H1 (cell line): ENCODE measurements at regions not wholly inside any gene's neighbourhood (a gene's known extent, or its start where the extent isn't known, plus 50 kb on each side); places are given as distances from the start of the nearest gene placed in this dataset.
A peak's percentile ranks its signal among the peaks of the same experiment; 100 is the strongest.

Source experiments
- CBX8 ChIP-seq: fragments of 300-800, 300-1000 bp; sonication (generic); IDR thresholded peaks from 2 replicates; pipeline ENCODE4 v1.7.1; 2016; ENCODE audit warnings: low read depth, low read length, borderline replicate concordance
- EP300 ChIP-seq, 2 experiments: IDR thresholded peaks; 1 replicate in 1 of 2; 2 replicates in 1 of 2; pipeline ENCODE4 v1.6.1; 2011 to 2012; ENCODE audit warnings: low read depth in 2 of 2, low read length in 2 of 2, mild to moderate bottlenecking in 2 of 2, borderline replicate concordance in 1 of 2, inconsistent platforms in 1 of 2, moderate library complexity in 1 of 2
- EZH2 ChIP-seq: fragments of 200-600 bp; sonication (generic); IDR thresholded peaks from 2 replicates; pipeline ENCODE4 v1.7.1; 2012; ENCODE audit warnings: low read depth, mild to moderate bottlenecking, moderate library complexity, low read length, inconsistent platforms; ENCODE audit not compliant: severe bottlenecking
- NANOG ChIP-seq: IDR thresholded peaks from 2 replicates; pipeline ENCODE4 v1.6.1; 2011; ENCODE audit warnings: low read length, low read depth, mild to moderate bottlenecking, inconsistent platforms; ENCODE audit not compliant: insufficient read depth, poor library complexity, severe bottlenecking
- POLR2A ChIP-seq, 2 experiments: IDR thresholded peaks; 1 replicate in 1 of 2; 2 replicates in 1 of 2; pipeline ENCODE4 v1.6.1; 2011; ENCODE audit warnings: low read depth in 2 of 2, low read length in 2 of 2, mild to moderate bottlenecking in 2 of 2; ENCODE audit errors: control extremely low read depth in 1 of 2
- RAD21 ChIP-seq, 2 experiments: IDR thresholded peaks in 1 of 2; conservative IDR thresholded peaks in 1 of 2; 2 replicates each; pipeline ENCODE4 v1.6.1; 2011; ENCODE audit warnings: low read depth in 2 of 2, low read length in 2 of 2, improper control_type of control experiment in 1 of 2, inconsistent platforms in 1 of 2, mild to moderate bottlenecking in 1 of 2, moderate library complexity in 1 of 2
- RNF2 ChIP-seq: fragments of 200-900, 300-1000 bp; sonication (generic); IDR thresholded peaks from 2 replicates; pipeline ENCODE4 v1.7.1; 2016; ENCODE audit warnings: borderline replicate concordance, low read depth, mild to moderate bottlenecking, antibody characterized with exemption, low read length; ENCODE audit not compliant: poor library complexity, severe bottlenecking; ENCODE audit errors: missing control alignments
- TCF12 ChIP-seq: IDR thresholded peaks from 2 replicates; pipeline ENCODE4 v1.6.1; 2011; ENCODE audit warnings: low read depth, mild to moderate bottlenecking, low read length
- TF ChIP-seq, protein P1 (sequence below): IDR thresholded peaks from 2 replicates; pipeline ENCODE4 v1.6.1; 2012; ENCODE audit warnings: low read length, inconsistent platforms
- TF ChIP-seq, protein P2 (sequence below), 3 experiments: IDR thresholded peaks; 1 replicate in 2 of 3; 2 replicates in 1 of 3; pipeline versions ENCODE4 v1.5.1 to v1.6.1; 2011; ENCODE audit warnings: low read length in 3 of 3, mild to moderate bottlenecking in 3 of 3, inconsistent platforms in 2 of 3, low read depth in 1 of 3, moderate library complexity in 1 of 3; ENCODE audit not compliant: insufficient read depth in 1 of 3; ENCODE audit errors: control extremely low read depth in 1 of 3

DNA sequence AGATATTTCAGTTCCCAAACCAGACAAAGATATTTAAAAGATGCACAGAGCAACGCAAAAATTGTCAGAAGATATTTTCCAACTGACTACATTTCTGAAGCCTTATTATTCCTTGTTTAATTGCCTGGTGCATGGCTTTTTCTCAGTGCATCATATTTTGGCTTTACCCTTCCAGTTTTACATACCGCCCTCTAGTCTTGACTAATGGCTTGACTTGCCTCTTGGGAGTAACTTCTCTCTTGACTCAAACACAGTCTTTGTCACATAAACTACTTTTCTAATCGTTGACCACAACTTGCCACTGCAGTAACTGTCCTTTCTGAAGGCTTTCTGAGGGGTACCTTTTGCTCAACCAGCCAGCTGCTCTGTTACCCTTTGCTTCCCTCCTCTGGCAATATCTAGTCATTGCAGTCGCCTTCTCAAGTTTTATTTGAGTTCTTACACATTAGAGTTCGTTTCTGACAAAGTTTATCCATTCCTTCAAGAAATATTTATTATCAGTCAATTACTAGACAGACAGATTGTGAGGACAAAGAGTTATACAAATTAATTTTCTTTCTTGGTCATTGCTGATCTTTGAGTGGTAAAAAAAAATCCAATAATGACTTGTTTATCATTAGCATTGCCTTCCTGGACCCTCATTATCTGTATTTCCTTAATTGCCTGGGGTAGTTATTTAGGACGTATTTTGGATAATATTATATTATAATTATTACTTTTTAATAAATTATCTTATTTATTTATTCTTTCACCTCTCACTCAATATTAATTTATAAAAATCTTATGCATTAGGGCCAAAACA, 506.9 kb upstream of the PCDH10 start:
- TF ChIP-seq EP300 (IDR thresholded peaks at IDR 0.05; ENCODE audit: borderline replicate concordance in 1 of 2, low read depth in 2 of 2, low read length in 2 of 2) (no peak), POLR2A (IDR thresholded peaks at IDR 0.05; ENCODE audit: control extremely low read depth in 1 of 2, low read depth in 2 of 2, low read length in 2 of 2) (no peak), RNF2 (no peak), NANOG (no peak), EZH2 (no peak), CBX8 (no peak), TCF12 (no peak), RAD21 (IDR thresholded peaks at IDR 0.05 in 1 of 2, conservative IDR thresholded peaks at IDR 0.05 in 1 of 2; ENCODE audit: low read depth in 2 of 2, low read length in 2 of 2) (peak; percentile 97 to 99)
- TF ChIP-seq, protein P1, sequence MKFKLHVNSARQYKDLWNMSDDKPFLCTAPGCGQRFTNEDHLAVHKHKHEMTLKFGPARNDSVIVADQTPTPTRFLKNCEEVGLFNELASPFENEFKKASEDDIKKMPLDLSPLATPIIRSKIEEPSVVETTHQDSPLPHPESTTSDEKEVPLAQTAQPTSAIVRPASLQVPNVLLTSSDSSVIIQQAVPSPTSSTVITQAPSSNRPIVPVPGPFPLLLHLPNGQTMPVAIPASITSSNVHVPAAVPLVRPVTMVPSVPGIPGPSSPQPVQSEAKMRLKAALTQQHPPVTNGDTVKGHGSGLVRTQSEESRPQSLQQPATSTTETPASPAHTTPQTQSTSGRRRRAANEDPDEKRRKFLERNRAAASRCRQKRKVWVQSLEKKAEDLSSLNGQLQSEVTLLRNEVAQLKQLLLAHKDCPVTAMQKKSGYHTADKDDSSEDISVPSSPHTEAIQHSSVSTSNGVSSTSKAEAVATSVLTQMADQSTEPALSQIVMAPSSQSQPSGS: no peak
- TF ChIP-seq, protein P2, sequence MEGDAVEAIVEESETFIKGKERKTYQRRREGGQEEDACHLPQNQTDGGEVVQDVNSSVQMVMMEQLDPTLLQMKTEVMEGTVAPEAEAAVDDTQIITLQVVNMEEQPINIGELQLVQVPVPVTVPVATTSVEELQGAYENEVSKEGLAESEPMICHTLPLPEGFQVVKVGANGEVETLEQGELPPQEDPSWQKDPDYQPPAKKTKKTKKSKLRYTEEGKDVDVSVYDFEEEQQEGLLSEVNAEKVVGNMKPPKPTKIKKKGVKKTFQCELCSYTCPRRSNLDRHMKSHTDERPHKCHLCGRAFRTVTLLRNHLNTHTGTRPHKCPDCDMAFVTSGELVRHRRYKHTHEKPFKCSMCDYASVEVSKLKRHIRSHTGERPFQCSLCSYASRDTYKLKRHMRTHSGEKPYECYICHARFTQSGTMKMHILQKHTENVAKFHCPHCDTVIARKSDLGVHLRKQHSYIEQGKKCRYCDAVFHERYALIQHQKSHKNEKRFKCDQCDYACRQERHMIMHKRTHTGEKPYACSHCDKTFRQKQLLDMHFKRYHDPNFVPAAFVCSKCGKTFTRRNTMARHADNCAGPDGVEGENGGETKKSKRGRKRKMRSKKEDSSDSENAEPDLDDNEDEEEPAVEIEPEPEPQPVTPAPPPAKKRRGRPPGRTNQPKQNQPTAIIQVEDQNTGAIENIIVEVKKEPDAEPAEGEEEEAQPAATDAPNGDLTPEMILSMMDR (IDR thresholded peaks at IDR 0.05; ENCODE audit: control extremely low read depth in 1 of 3, insufficient read depth in 1 of 3, low read depth in 1 of 3, low read length in 3 of 3): peak in 2 of 3 experiments; percentile 72 to 85; a peak in 3 of 4 replicates
